ENCODE measurements at regions not wholly inside any gene's neighbourhood (a gene's known extent, or its start where the extent isn't known, plus 50 kb on each side); places are given as distances from the start of the nearest gene placed in this dataset.

- no peak for DNase-seq
Observed at GRCh38 chr6:165229216-165229615, 80.2 kb downstream of the C6orf118 start.

- no peak for DNase-seq
Observed at GRCh38 chr6:165227644-165228329, 81.6 kb downstream of the C6orf118 start.

GRCh38 chr6:165223736-165224135 is 85.7 kb downstream of the C6orf118 start:
- DNase-seq, result no peak

- no peak for DNase-seq
Observed at GRCh38 chr6:165223101-165223500, 86.3 kb downstream of the C6orf118 start.

GRCh38 chr6:165222315-165223025 is 86.9 kb downstream of the C6orf118 start:
- DNase-seq, result no peak

- DNase-seq, result no peak
Observed at GRCh38 chr6:165220045-165220444, 89.4 kb downstream of the C6orf118 start.

- no peak for DNase-seq
Observed at GRCh38 chr6:165219629-165220028, 89.8 kb downstream of the C6orf118 start.

- DNase-seq, result no peak
Observed at GRCh38 chr6:165218829-165219228, 90.6 kb downstream of the C6orf118 start.

GRCh38 chr6:165206798-165207197 is 102.6 kb downstream of the C6orf118 start:
- DNase-seq, result no peak

GRCh38 chr6:165205632-165206031 is 103.8 kb downstream of the C6orf118 start:
- no peak for DNase-seq

- no peak for DNase-seq
Observed at GRCh38 chr6:165204807-165205545, 104.4 kb downstream of the C6orf118 start.

- DNase-seq, result no peak
Observed at GRCh38 chr6:165200178-165200577, 109.2 kb downstream of the C6orf118 start.

GRCh38 chr6:165191461-165191860 is 117.9 kb downstream of the C6orf118 start:
- no peak for DNase-seq

GRCh38 chr6:165186441-165187205 is 122.8 kb downstream of the C6orf118 start:
- DNase-seq, result no peak

- DNase-seq, result no peak
Observed at GRCh38 chr6:165186041-165186440, 123.4 kb downstream of the C6orf118 start.

- DNase-seq, result no peak
Observed at GRCh38 chr6:165184192-165184979, 125.0 kb downstream of the C6orf118 start.

- DNase-seq, result no peak
Observed at GRCh38 chr6:165183496-165184140, 125.8 kb downstream of the C6orf118 start.

GRCh38 chr6:165183071-165183470 is 126.3 kb downstream of the C6orf118 start:
- no peak for DNase-seq

- no peak for DNase-seq
Observed at GRCh38 chr6:165181951-165182414, 127.4 kb downstream of the C6orf118 start.

GRCh38 chr6:165178056-165178455 is 131.3 kb downstream of the C6orf118 start:
- no peak for DNase-seq

GRCh38 chr6:165173484-165173883 is 135.9 kb downstream of the C6orf118 start:
- DNase-seq, result no peak

- no peak for DNase-seq
Observed at GRCh38 chr6:165167861-165168260, 141.5 kb downstream of the C6orf118 start.
